ENCODE measurements at regions not wholly inside any gene's neighbourhood (a gene's known extent, or its start where the extent isn't known, plus 50 kb on each side); places are given as distances from the start of the nearest gene placed in this dataset.
"Not testable (repeated sequence)": the region's sequence is repeated elsewhere in the genome, so short reads cannot be mapped to it uniquely, and the experiment has no call there.

- no peak for ATAC-seq
Observed at GRCh38 chr7:114173170-114173890, 241.3 kb upstream of the FOXP2 start.

GRCh38 chr7:114169389-114169788, 245.2 kb upstream of the FOXP2 start:
- not testable (repeated sequence) for ATAC-seq

- no peak for ATAC-seq
Observed at GRCh38 chr7:114160925-114161324, 242.1 kb upstream of the PPP1R3A start.

GRCh38 chr7:114158854-114159253, 240.0 kb upstream of the PPP1R3A start:
- no peak for ATAC-seq

- no peak for ATAC-seq
Observed at GRCh38 chr7:114158275-114158674, 239.5 kb upstream of the PPP1R3A start.

- no peak for ATAC-seq
Observed at GRCh38 chr7:114156178-114156577, 237.4 kb upstream of the PPP1R3A start.

GRCh38 chr7:114155116-114156110, 236.6 kb upstream of the PPP1R3A start:
- no peak for ATAC-seq

- ATAC-seq, result no peak
Observed at GRCh38 chr7:114153700-114154099, 234.9 kb upstream of the PPP1R3A start.

- ATAC-seq, result no peak
Observed at GRCh38 chr7:114152314-114152938, 233.6 kb upstream of the PPP1R3A start.

- no peak for ATAC-seq
Observed at GRCh38 chr7:114151777-114152176, 233.0 kb upstream of the PPP1R3A start.

- ATAC-seq, result no peak
Observed at GRCh38 chr7:114150689-114151088, 231.9 kb upstream of the PPP1R3A start.

- ATAC-seq, result no peak
Observed at GRCh38 chr7:114148779-114149178, 230.0 kb upstream of the PPP1R3A start.

- ATAC-seq, result no peak
Observed at GRCh38 chr7:114141415-114141814, 222.6 kb upstream of the PPP1R3A start.

GRCh38 chr7:114140561-114140960, 221.8 kb upstream of the PPP1R3A start:
- no peak for ATAC-seq

GRCh38 chr7:114139690-114140089, 220.9 kb upstream of the PPP1R3A start:
- not testable (repeated sequence) for ATAC-seq

GRCh38 chr7:114138587-114138986, 219.8 kb upstream of the PPP1R3A start:
- ATAC-seq, result no peak

GRCh38 chr7:114133717-114134116, 214.9 kb upstream of the PPP1R3A start:
- no peak for ATAC-seq

- no peak for ATAC-seq
Observed at GRCh38 chr7:114130866-114131265, 212.1 kb upstream of the PPP1R3A start.

GRCh38 chr7:114128880-114129279, 210.1 kb upstream of the PPP1R3A start:
- no peak for ATAC-seq

- no peak for ATAC-seq
Observed at GRCh38 chr7:114126095-114126494, 207.3 kb upstream of the PPP1R3A start.

GRCh38 chr7:114112806-114113205, 194.0 kb upstream of the PPP1R3A start:
- no peak for ATAC-seq

GRCh38 chr7:114110666-114111065, 191.9 kb upstream of the PPP1R3A start:
- ATAC-seq, result no peak

GRCh38 chr7:114109721-114110120, 190.9 kb upstream of the PPP1R3A start:
- ATAC-seq, result no peak

Measured in activated CD4-positive, CD25-positive, alpha-beta regulatory T cell treated with anti-CD3 and anti-CD28 coated beads, Interleukin-2, amount 50 U/mL, for 24 hours (primary cell).